Esophagus (tissue), 2 donors: ENCODE measurements at regions not wholly inside any gene's neighbourhood (a gene's known extent, or its start where the extent isn't known, plus 50 kb on each side); places are given as distances from the start of the nearest gene placed in this dataset.

ENCODE experiments used
- H3K27ac ChIP-seq, 2 donors: one replicate each; pipeline ENCODE4 v1.5.1; 2013; ENCODE audit warnings: low read depth in 2 of 2, mild to moderate bottlenecking in 2 of 2, inconsistent platforms in 1 of 2, low read length in 1 of 2, moderate library complexity in 1 of 2
- H3K27me3 ChIP-seq, 2 donors: one replicate each; pipeline ENCODE4 v1.6.1; 2013; ENCODE audit warnings: low read length in 2 of 2, control low read depth in 1 of 2, mild to moderate bottlenecking in 1 of 2; ENCODE audit not compliant: insufficient read depth in 2 of 2, control insufficient read depth in 1 of 2
- H3K36me3 ChIP-seq, 2 donors: one replicate each; pipeline ENCODE4 v1.6.1; 2013; ENCODE audit warnings: low read length in 1 of 2; ENCODE audit not compliant: control insufficient read depth in 2 of 2, insufficient read depth in 2 of 2
- H3K4me1 ChIP-seq, 2 donors: one replicate each; pipeline ENCODE4 v1.6.1; 2013; ENCODE audit warnings: low read length in 1 of 2; ENCODE audit not compliant: control insufficient read depth in 2 of 2, insufficient read depth in 2 of 2
- H3K4me3 ChIP-seq, 2 donors: one replicate each; pipeline ENCODE4 v1.5.1; 2013; ENCODE audit warnings: low read length in 2 of 2, mild to moderate bottlenecking in 2 of 2, low read depth in 1 of 2, moderate library complexity in 1 of 2
- H3K9me3 ChIP-seq, 2 donors: one replicate each; pipeline ENCODE4 v1.6.1; 2013; ENCODE audit warnings: mild to moderate bottlenecking in 2 of 2, low read depth in 1 of 2, low read length in 1 of 2, moderate library complexity in 1 of 2; ENCODE audit not compliant: control insufficient read depth in 2 of 2, insufficient read depth in 1 of 2
- WGBS, 2 donors: extraction: QIAGEN DNeasy Blood & Tissue Kit; methylation state at CpG; one replicate each; pipeline ENCODE4 v1.1.7; 2013; 5-methylcytosine and 5-hydroxymethylcytosine counted together
- donor health status: healthy with polysubstance abuse.
- donor health status: Bipolar disorder and iron deficiency.

GRCh38 chr6:9173229-9173628, 737.9 kb upstream of the SLC35B3 start:
- Histone ChIP-seq H3K36me3 (no peaks in the 10 kb centered on the region), H3K27me3 (no peaks in the 10 kb centered on the region), H3K9me3 (peaks cover 0 to 3% of the 10 kb centered on the region in 2 donors), H3K4me1 (no peaks in the 10 kb centered on the region), H3K27ac (no peak overlapping the region), H3K4me3 (no peak overlapping the region)
- 74 to 81% methylated on average over 7 of the region's 7 CpGs for WGBS, 2 donors

GRCh38 chr6:9172096-9172495, 736.8 kb upstream of the SLC35B3 start:
- H3K36me3 ChIP-seq, result no peaks in the 10 kb centered on the region
- no peaks in the 10 kb centered on the region for H3K4me1 ChIP-seq
- 75 to 86% methylated on average over 1 of the region's 1 CpG for WGBS, 2 donors
- no peaks in the 10 kb centered on the region for H3K27me3 ChIP-seq
- H3K9me3 ChIP-seq, result peaks cover 0 to 3% of the 10 kb centered on the region in 2 donors
- no peak overlapping the region for H3K4me3 ChIP-seq
- no peak overlapping the region for H3K27ac ChIP-seq

DNA sequence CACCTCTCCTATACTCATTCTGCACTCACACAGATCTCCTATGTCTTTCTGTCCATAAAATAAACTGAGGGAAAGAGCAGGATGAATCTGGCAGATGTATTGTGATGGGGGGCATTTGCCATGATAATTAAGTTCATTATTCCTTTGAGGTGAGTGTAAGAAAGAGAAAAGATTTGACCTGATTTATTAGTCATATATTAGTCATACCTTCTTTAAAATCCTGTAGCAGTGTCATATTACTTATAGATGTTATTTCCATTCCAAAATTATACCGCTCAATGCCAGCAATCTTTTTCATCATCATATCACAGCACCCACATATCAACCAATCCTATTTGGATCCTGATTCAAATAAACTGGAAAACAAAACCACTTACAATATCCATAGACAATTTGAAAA, 733.3 kb upstream of the SLC35B3 start:
- no peaks in the 10 kb centered on the region for H3K27me3 ChIP-seq
- H3K4me3 ChIP-seq, result no peak overlapping the region
- no peak overlapping the region for H3K27ac ChIP-seq
- H3K36me3 ChIP-seq, result no peaks in the 10 kb centered on the region
- 41 to 68% methylated on average over 1 of the region's 1 CpG for WGBS, 2 donors
- no peaks in the 10 kb centered on the region for H3K4me1 ChIP-seq
- no peaks in the 10 kb centered on the region for H3K9me3 ChIP-seq

DNA sequence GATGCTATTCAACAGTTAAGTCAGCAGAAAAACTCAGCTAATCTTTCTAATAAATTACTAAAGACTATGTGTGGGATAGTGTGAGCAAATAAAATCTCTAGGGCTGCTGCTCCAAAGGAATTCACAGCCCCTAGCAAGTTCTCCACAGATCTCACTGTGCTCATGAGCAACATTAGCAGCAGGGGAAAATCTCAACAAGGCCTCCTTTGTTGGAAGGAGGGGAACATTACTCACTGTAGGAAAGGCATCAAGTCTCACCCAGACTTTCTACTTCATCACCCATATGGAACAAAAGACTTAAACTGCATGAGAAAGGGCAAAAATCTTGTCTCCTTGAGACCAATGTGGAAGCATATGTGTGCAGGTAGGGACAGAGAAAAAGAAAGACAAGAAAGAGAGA, 726.4 kb upstream of the SLC35B3 start:
- H3K27ac ChIP-seq, result no peak overlapping the region
- no peaks in the 10 kb centered on the region for H3K36me3 ChIP-seq

DNA sequence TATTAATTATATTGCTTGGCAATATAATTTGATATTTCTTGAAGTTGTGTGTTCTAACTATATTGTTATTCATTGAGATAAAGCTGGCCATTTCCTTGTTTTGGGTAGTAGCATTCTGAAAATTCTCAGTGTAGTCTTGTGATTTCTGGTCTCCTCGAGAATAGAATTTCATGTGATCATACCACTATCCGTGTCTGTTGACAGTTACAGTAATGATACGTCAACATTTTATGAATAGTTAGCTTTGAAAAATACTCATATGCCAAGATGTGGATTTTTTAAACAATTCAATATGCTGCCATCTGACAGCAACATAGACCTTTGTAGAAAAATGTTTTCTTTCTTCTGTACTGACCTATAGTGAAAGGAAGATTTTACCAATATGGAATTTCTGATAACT, 723.7 kb upstream of the SLC35B3 start:
- Histone ChIP-seq H3K27me3 (no peaks in the 10 kb centered on the region), H3K36me3 (no peaks in the 10 kb centered on the region), H3K4me3 (no peak overlapping the region), H3K9me3 (no peaks in the 10 kb centered on the region), H3K27ac (no peak overlapping the region), H3K4me1 (no peaks in the 10 kb centered on the region)
- WGBS, 2 donors, result 81 to 84% methylated on average over 3 of the region's 3 CpGs

More for the DNA sequence above, 726.4 kb upstream of the SLC35B3 start:
- Histone ChIP-seq H3K4me3 (no peak overlapping the region), H3K4me1 (no peaks in the 10 kb centered on the region), H3K9me3 (no peaks in the 10 kb centered on the region), H3K27me3 (no peaks in the 10 kb centered on the region)

DNA sequence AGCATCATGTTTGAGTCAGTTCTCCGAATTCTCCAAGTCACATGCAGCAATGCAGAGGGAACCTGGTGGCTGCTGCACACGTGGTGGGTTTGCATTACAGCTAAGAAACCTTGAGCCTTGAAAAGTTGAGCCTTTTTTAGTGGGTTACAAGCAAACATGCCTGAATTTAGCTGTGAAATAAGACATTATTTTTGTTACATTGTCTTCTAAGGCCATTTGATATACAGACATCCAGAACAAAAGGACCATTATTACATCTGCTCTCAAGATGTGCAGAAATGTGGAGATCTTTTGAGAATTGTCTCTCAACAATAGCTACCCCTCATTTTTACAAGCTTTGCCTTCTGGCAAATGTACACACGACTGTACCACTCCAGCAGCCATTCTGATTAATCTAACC, 720.5 kb upstream of the SLC35B3 start:
- no peaks in the 10 kb centered on the region for H3K4me1 ChIP-seq
- H3K27me3 ChIP-seq, result no peaks in the 10 kb centered on the region
- no peak overlapping the region for H3K4me3 ChIP-seq
- no peaks in the 10 kb centered on the region for H3K9me3 ChIP-seq
- H3K36me3 ChIP-seq, result no peaks in the 10 kb centered on the region
- H3K27ac ChIP-seq, result no peak overlapping the region
- WGBS, 2 donors, result 60 to 66% methylated on average over 3 of the region's 3 CpGs

- Histone ChIP-seq H3K36me3 (no peaks in the 10 kb centered on the region), H3K9me3 (no peaks in the 10 kb centered on the region), H3K4me3 (no peak overlapping the region), H3K27me3 (no peaks in the 10 kb centered on the region), H3K27ac (no peak overlapping the region), H3K4me1 (no peaks in the 10 kb centered on the region)
- whole genome bisulfite sequencing, 2 donors, result 82 to 85% methylated on average over 4 of the region's 4 CpGs
Observed at GRCh38 chr6:9143140-9143539, 707.8 kb upstream of the SLC35B3 start.

DNA sequence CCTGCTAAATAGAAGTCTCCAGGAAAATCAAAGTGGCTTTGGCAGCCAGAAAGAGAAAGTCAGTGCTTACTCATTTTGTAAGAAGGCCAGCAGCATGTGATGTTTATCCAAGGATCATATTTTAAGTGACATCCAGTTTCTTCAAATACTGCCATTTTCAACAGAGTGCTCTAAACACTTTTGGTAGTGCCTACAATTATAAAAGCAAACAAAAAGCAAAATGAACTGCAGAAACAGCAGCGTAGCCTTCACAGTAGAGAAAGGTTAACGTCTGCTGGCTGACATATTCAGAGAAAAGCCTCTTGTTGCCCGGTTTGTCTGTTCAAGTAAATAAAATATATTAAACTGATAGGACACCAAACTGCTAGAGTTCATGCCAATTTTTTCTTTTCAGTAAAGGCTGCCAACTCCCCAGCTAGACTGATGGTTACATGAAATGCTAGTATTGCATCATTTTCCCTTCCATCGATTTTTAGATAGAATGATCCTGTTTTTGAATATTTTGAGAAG, 705.7 kb upstream of the SLC35B3 start:
- no peaks in the 10 kb centered on the region for H3K36me3 ChIP-seq
- H3K4me3 ChIP-seq, result no peak overlapping the region
- no peak overlapping the region for H3K27ac ChIP-seq
- H3K4me1 ChIP-seq, result no peaks in the 10 kb centered on the region
- no peaks in the 10 kb centered on the region for H3K27me3 ChIP-seq
- 28 to 29% methylated on average over 4 of the region's 4 CpGs for WGBS, 2 donors
- H3K9me3 ChIP-seq, result no peaks in the 10 kb centered on the region

- Histone ChIP-seq H3K4me1 (no peaks in the 10 kb centered on the region), H3K27me3 (no peaks in the 10 kb centered on the region), H3K9me3 (no peaks in the 10 kb centered on the region), H3K27ac (no peak overlapping the region), H3K4me3 (no peak overlapping the region), H3K36me3 (no peaks in the 10 kb centered on the region)
- WGBS, 2 donors, result 25 to 41% methylated on average over 8 of the region's 8 CpGs
Observed at GRCh38 chr6:9140172-9140571, 704.8 kb upstream of the SLC35B3 start.

DNA sequence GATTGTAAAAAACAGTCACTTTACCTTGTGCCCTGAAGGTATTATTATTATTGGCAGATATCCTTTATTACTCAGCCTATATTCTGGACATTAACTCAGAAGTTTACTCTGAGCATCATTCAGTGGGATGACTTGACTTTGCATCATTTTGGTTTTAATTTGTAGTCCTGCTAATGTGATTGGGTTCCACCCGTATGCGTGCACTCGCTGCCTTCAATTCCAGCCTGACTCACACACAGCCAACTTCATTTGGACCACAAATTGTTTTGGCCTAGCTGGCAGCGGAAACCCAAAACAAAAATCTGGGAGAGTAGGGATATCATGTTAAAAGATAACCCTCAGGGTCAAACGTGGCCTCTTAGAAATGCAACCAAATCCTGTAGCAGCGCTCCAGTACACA, 704.4 kb upstream of the SLC35B3 start:
- Histone ChIP-seq H3K9me3 (no peaks in the 10 kb centered on the region), H3K27me3 (no peaks in the 10 kb centered on the region), H3K36me3 (no peaks in the 10 kb centered on the region), H3K4me3 (no peak overlapping the region), H3K27ac (no peak overlapping the region), H3K4me1 (no peaks in the 10 kb centered on the region)
- 28 to 49% methylated on average over 6 of the region's 6 CpGs for WGBS, 2 donors
